ENCODE measurements at regions not wholly inside any gene's neighbourhood (a gene's known extent, or its start where the extent isn't known, plus 50 kb on each side); places are given as distances from the start of the nearest gene placed in this dataset.

- POLR2A ChIA-PET: no interaction called here
- no peak for DNase-seq (ENCODE audit: low read depth, low spot score)
- H3K4me3 ChIP-seq (ENCODE audit: low read depth, low read length): no peak overlapping the region
- CTCF ChIA-PET: interaction anchor here (1.8 kb wide), 1 partner anchor 239 kb away, joined by 9 read pairs; no protein-coding TSS in a partner anchor
- no peak for TF ChIP-seq CTCF (IDR thresholded peaks at IDR 0.05; ENCODE audit: insufficient read depth, low read length, missing control alignments)
Measured at GRCh38 chr17:77774182-77774581, 184.3 kb upstream of the TNRC6C start.

- CTCF ChIA-PET: no interaction called here
- DNase-seq (ENCODE audit: low read depth, low spot score): no peak
- no peak for TF ChIP-seq CTCF (IDR thresholded peaks at IDR 0.05; ENCODE audit: insufficient read depth, low read length, missing control alignments)
- no peak overlapping the region for H3K4me3 ChIP-seq (ENCODE audit: low read depth, low read length)
- POLR2A ChIA-PET: no interaction called here
Measured at GRCh38 chr17:77778636-77779489, 179.6 kb upstream of the TNRC6C start.

- H3K4me3 ChIP-seq (ENCODE audit: low read depth, low read length): no peak overlapping the region
- no peak for DNase-seq (ENCODE audit: low read depth, low spot score)
- ChIA-PET POLR2A (no interaction called here), CTCF (no interaction called here)
- TF ChIP-seq CTCF (IDR thresholded peaks at IDR 0.05; ENCODE audit: insufficient read depth, low read length, missing control alignments): no peak
Measured at GRCh38 chr17:77779711-77780539, 178.6 kb upstream of the TNRC6C start.

GRCh38 chr17:77781536-77781935 is 177.0 kb upstream of the TNRC6C start:
- POLR2A ChIA-PET: no interaction called here
- no peak for TF ChIP-seq CTCF (IDR thresholded peaks at IDR 0.05; ENCODE audit: insufficient read depth, low read length, missing control alignments)
- DNase-seq (ENCODE audit: low read depth, low spot score): no peak
- H3K4me3 ChIP-seq (ENCODE audit: low read depth, low read length): no peak overlapping the region
- CTCF ChIA-PET: no interaction called here

GRCh38 chr17:77782201-77782600 is 176.3 kb upstream of the TNRC6C start:
- DNase-seq (ENCODE audit: low read depth, low spot score): no peak
- no peak overlapping the region for H3K4me3 ChIP-seq (ENCODE audit: low read depth, low read length)
- ChIA-PET CTCF (no interaction called here), POLR2A (no interaction called here)
- no peak for TF ChIP-seq CTCF (IDR thresholded peaks at IDR 0.05; ENCODE audit: insufficient read depth, low read length, missing control alignments)

GRCh38 chr17:77782611-77783010 is 175.9 kb upstream of the TNRC6C start:
- DNase-seq (ENCODE audit: low read depth, low spot score): no peak
- TF ChIP-seq CTCF (IDR thresholded peaks at IDR 0.05; ENCODE audit: insufficient read depth, low read length, missing control alignments): no peak
- CTCF ChIA-PET: no interaction called here
- POLR2A ChIA-PET: no interaction called here
- no peak overlapping the region for H3K4me3 ChIP-seq (ENCODE audit: low read depth, low read length)

Measured in AG04449 (cell line).